HG03520 (cell line): ENCODE measurements at regions not wholly inside any gene's neighbourhood (a gene's known extent, or its start where the extent isn't known, plus 50 kb on each side); places are given as distances from the start of the nearest gene placed in this dataset.
"Not testable (repeated sequence)": the region's sequence is repeated elsewhere in the genome, so short reads cannot be mapped to it uniquely, and the experiment has no call there.

Experiments
- ATAC-seq: cut with Tn5 transposase; IDR thresholded peaks from one replicate; pipeline ENCODE4 v1.9.1; 2021; ENCODE audit warnings: mild to moderate bottlenecking, moderate library complexity; ENCODE audit not compliant: unreplicated experiment

- no peak for ATAC-seq
Measured at GRCh38 chr7:37598824-37599223, 84.7 kb upstream of the GPR141 start.

- no peak for ATAC-seq
Measured at GRCh38 chr7:37601321-37601720, 82.2 kb upstream of the GPR141 start.

GRCh38 chr7:37604078-37604477, 79.5 kb upstream of the GPR141 start:
- no peak for ATAC-seq

- ATAC-seq, result not testable (repeated sequence)
Measured at GRCh38 chr7:37617406-37617805, 66.2 kb upstream of the GPR141 start.

- ATAC-seq, result no peak
Measured at GRCh38 chr7:37633048-37633447, 50.5 kb upstream of the GPR141 start.
